ENCODE measurements at regions not wholly inside any gene's neighbourhood (a gene's known extent, or its start where the extent isn't known, plus 50 kb on each side); places are given as distances from the start of the nearest gene placed in this dataset.

GRCh38 chr4:133594390-133595207, 445.5 kb downstream of the PCDH10 start:
- Histone ChIP-seq H3K27ac (replicated peaks) (no peak overlapping the region), H3K4me3 (replicated peaks; ENCODE audit: insufficient read depth, low read length) (no peak overlapping the region), H3K27me3 (ENCODE audit: insufficient read depth, poor library complexity, severe bottlenecking) (no peaks in the 10 kb centered on the region)
- DNase-seq (ENCODE audit: low read depth in 1 of 2, low spot score in 1 of 2), result no peak
- TF ChIP-seq CTCF (IDR thresholded peaks at IDR 0.05; ENCODE audit: insufficient read depth, low read length) (no peak), SPI1 (IDR thresholded peaks at IDR 0.05; ENCODE audit: borderline replicate concordance, low read depth) (no peak), REST (IDR thresholded peaks at IDR 0.05; ENCODE audit: insufficient replicate concordance, low read depth) (no peak), GABPA (IDR thresholded peaks at IDR 0.05; ENCODE audit: low read depth) (no peak)

GRCh38 chr4:133593764-133594163, 444.7 kb downstream of the PCDH10 start:
- DNase-seq (ENCODE audit: low read depth in 1 of 2, low spot score in 1 of 2), result no peak
- Histone ChIP-seq H3K27me3 (ENCODE audit: insufficient read depth, poor library complexity, severe bottlenecking) (no peaks in the 10 kb centered on the region), H3K27ac (replicated peaks) (no peak overlapping the region), H3K4me3 (replicated peaks; ENCODE audit: insufficient read depth, low read length) (no peak overlapping the region)
- TF ChIP-seq GABPA (IDR thresholded peaks at IDR 0.05; ENCODE audit: low read depth), result no peak
- no peak for TF ChIP-seq CTCF (IDR thresholded peaks at IDR 0.05; ENCODE audit: insufficient read depth, low read length)
- no peak for TF ChIP-seq SPI1 (IDR thresholded peaks at IDR 0.05; ENCODE audit: borderline replicate concordance, low read depth)
- TF ChIP-seq REST (IDR thresholded peaks at IDR 0.05; ENCODE audit: insufficient replicate concordance, low read depth), result no peak
- TF ChIP-seq POLR2AphosphoS5 (IDR thresholded peaks at IDR 0.05; ENCODE audit: low read depth), result no peak

GRCh38 chr4:133592591-133592990, 443.5 kb downstream of the PCDH10 start:
- Histone ChIP-seq H3K27ac (replicated peaks) (no peak overlapping the region), H3K27me3 (ENCODE audit: insufficient read depth, poor library complexity, severe bottlenecking) (no peaks in the 10 kb centered on the region), H3K4me3 (replicated peaks; ENCODE audit: insufficient read depth, low read length) (no peak overlapping the region)
- no peak for DNase-seq (ENCODE audit: low read depth in 1 of 2, low spot score in 1 of 2)
- no peak for TF ChIP-seq REST (IDR thresholded peaks at IDR 0.05; ENCODE audit: insufficient replicate concordance, low read depth)
- no peak for TF ChIP-seq GABPA (IDR thresholded peaks at IDR 0.05; ENCODE audit: low read depth)
- TF ChIP-seq CTCF (IDR thresholded peaks at IDR 0.05; ENCODE audit: insufficient read depth, low read length), result no peak
- TF ChIP-seq SPI1 (IDR thresholded peaks at IDR 0.05; ENCODE audit: borderline replicate concordance, low read depth), result no peak
- TF ChIP-seq POLR2AphosphoS5 (IDR thresholded peaks at IDR 0.05; ENCODE audit: low read depth), result no peak
